T-helper 2 cell (primary cell): ENCODE measurements at regions not wholly inside any gene's neighbourhood (a gene's known extent, or its start where the extent isn't known, plus 50 kb on each side); places are given as distances from the start of the nearest gene placed in this dataset.
"Not testable (repeated sequence)": the region's sequence is repeated elsewhere in the genome, so short reads cannot be mapped to it uniquely, and the experiment has no call there.

ENCODE experiments used
- DNase-seq, 5 experiments: peaks; one replicate each; pipeline versions ENCODE4 v3.0.0 to v3.0.0-alpha.2; 2012 to 2022

DNA sequence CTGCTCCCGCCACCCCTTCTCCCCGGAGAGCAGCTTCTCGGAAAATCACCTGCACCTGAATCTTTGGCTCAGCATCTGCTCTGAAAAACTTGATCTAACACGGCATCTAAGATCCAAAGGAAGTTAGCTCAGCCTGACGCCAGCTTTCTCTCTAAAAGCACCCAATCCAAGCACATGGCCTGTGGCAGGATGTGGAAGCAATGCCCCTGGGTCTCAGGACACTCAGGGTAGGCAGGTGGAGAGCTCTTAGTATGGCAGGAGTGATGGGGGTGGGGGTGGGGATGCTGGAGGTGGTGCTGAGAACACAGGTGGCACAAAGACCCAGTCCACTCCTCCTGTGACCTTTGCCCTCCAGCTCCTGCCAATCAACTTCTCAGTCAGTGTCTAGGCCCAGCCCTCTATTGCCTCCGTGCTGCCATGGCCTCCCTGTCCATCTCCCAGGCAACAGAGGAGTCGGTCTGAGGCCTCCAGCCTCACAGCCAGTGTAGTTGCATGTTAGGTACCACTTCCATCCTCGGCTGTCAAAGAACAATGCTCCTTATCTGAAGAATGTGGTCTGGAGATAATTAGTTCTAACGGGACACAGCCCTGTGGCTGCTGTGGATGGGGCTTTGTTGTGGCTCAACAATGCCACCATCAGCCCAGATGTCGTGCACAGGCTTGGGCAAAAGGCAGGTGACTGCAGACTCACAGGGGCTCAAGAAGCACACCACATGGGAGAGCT is 180.0 kb upstream of the C14orf180 start:
- DNase-seq, result peak in 2 of 5 experiments; percentile 28 to 47

- no peak for DNase-seq
Measured at GRCh38 chr14:104400355-104400754, 179.2 kb upstream of the C14orf180 start.

DNA sequence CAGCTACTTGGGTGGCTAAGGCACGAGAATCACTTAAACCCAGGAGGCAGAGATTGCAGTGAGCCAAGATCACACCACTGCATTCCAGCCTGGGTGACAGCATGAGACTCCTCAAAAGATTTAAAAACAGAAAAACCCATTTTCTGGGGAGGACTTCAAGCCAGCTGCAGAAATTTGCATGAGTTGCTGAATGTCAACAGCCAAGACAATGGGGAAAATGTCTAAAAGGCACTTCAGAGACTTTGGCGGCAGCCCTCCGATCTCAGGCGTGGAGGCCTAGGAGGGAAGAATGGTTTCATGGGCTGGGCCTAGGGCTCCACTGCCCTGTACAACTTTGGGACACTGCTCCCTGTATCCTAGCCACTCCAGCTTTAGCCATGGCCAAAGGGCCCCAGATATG is 177.8 kb upstream of the C14orf180 start:
- no peak for DNase-seq

DNA sequence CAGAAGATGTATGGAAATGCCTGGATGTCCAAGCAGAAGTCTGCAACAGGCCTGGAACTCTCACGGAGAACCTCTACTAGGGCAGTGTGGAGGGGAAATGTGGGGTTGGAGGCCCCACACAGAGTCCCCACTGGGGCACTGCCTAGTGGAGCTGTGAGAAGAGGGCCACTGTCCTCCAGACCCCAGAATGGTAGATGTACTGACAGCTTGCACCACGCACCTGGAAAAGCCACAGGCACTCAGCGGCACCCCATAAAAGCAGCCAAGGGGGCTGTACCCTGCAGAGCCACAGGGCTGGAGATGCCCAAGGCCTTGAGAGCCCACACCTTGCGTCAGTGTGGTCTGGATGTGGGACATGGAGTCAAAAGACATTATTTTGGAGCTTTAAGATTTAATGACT is 177.3 kb upstream of the C14orf180 start:
- not testable (repeated sequence) for DNase-seq

GRCh38 chr14:104403421-104404220 is 175.9 kb upstream of the C14orf180 start:
- DNase-seq, result no peak

GRCh38 chr14:104404922-104405321 is 174.6 kb upstream of the C14orf180 start:
- no peak for DNase-seq

- no peak for DNase-seq
Measured at GRCh38 chr14:104405360-104406226, 174.0 kb upstream of the C14orf180 start.

DNA sequence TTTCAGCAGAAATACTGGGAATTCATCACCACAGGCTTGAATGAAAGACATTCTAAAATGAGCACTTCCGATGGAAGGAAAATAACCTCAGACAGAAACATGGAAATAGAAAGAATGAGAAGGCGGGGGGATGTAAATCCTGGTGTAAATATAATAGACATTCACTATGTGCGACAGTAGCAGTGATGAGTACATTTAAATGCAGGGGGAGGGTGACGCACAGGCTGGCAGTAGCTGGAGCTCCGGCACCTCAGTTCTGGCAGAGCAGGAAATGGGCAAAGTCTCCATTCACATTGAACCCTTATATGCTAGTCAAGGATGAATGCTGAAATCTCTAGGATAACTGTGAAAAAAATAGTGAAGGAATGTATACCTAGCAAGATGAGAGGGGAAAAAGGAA is 172.7 kb upstream of the C14orf180 start:
- no peak for DNase-seq

DNA sequence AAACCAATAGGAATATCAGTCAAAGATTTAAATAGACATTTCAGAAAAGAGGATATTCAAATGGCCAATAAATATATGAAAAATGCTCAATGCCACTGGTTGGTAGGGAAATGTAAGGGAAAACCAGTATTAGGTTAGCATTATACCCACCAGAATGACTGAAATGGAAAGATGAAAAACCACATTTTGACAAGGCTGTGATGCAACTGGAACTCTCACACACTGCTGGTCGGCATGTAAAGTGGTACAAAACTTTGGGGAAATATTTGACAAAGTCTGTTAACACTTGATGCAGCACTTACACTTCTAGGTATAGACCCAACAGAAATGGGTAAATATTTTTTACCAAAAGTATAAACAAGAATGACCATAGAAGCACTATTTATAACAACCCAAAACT is 163.2 kb upstream of the C14orf180 start:
- DNase-seq, result no peak

- no peak for DNase-seq
Measured at GRCh38 chr14:104419865-104420505, 159.6 kb upstream of the C14orf180 start.

DNA sequence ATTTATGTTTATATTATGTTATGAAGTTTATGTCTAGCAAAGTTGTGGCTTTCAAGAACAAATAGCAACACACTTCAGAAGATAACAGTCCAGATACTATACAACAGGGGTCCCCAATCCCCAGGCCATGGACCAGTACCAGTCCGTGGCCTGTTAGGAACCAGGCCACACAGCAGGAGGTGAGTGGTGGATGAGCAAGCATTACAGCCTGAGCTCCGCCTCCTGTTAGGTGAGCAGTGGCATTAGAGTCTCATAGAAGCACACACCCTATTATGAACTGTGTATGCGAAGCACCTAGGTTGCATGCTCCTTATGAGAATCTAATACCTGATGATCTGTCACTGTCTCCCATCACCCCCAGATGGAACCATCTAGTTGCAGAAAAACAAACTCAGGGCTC is 159.0 kb upstream of the C14orf180 start:
- not testable (repeated sequence) for DNase-seq

DNA sequence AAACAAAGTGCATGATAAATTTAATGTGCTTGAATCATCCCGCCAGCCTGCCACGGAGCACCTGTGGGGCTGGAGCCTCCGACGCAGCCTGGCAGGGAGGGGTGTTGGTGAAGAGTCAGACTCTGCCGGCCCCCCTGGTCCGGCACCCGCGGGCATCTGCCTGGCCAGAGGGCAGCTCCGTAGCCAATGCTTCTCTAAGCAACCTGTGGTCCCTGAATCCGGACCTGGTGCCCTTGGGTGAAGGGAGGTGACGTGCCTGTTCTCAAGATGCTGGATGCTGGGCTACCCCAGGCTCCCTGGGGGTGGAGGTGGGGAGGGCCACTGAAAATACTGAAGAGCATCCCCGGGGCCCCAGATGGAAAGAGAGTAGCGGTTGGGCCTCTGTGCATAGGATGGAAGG is 158.6 kb upstream of the C14orf180 start:
- no peak for DNase-seq

DNA sequence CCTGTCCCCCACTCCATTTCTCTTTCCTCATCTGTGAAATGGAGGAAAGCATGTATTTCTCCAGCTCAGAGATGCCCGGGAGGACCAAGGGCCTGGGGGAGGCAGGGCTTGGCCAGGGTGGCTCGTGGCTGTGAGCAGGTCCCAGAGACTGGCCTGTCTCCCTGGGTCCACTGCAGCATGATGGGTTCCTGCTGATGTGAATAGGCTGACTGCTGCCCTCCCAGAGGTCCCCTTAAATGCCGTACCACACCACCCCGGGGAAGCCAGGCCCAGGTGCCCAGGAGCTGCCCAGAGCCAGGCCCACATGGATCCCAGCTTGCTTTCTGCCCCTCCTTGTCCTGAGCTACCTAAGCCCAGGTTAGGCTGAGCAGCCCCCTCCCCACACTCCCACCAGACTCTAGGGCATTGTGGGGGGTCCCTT is 158.2 kb upstream of the C14orf180 start:
- DNase-seq, result peak in 1 of 5 experiments; percentile 0

DNA sequence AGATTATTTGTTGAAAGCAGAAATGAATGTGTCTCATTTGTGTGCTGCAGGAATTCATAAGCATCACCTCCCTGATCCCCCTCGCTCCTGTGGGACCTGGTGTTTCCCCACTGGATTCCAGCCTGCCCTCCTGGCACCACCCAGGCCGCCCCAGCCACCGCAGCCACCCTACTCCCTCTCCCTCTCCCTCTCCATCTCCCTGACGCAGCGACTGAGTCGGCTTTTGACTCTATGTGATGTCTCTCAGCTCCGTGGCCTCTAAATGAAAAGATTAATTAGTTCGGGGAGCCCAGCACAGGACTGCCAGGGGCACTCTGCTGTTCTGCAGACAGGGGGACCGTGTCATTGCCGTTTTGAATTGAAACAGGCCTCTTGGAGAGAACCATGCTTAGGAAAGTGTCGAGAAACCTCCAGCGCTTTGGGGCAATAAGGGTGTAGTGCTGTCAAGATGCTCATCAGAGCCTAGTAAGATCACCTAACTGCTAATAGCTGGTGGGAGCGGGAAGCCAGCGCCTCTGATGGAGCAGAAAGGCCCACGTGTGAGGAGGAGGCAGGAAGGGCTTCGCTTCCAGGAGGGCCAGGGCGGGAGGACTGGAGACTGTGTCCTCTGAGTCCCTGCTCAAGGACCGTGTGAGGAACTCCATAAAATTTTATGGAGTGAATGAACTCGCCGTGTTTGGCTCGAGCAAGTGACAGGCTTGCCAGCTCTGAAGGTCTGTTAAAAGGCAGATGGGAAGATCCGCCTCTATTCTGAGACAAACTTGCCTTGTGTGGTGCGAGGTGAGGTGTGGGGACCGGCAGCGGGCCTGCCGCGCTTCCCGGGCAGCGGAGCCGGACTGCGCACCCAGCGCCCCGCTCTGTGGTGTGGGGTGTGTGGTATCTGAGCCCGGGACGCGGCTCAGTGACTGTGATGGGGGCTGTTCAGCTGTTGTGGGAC is 157.4 kb upstream of the C14orf180 start:
- DNase-seq, result no peak

- no peak for DNase-seq
Measured at GRCh38 chr14:104422837-104423681, 156.5 kb upstream of the C14orf180 start.

GRCh38 chr14:104423701-104424405 is 155.7 kb upstream of the C14orf180 start:
- no peak for DNase-seq

GRCh38 chr14:104424406-104425072 is 155.0 kb upstream of the C14orf180 start:
- DNase-seq, result no peak

DNA sequence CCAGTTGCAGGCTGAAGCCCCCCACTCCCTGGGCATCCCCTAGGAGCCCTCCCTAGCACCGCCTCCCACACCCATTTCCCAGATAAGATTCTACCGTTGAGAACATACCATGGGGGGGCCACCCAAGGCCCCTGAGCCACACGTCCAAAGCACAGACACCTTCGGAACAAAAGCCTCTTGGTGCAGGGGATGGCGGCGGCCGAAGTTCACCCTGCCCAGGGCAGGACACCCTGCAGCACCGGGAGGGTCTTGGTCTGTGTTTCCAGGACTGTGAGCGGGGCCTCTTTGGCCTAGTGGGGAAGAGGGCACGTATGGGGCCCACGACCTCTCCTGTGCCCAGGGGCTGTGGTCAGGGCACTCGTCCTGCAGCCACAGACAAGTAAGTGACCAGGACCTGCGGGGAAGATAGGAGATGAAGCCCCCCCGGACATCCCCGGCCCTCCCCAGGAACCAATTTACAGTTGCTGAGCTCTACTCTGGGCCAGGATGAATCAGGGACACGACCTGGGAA is 154.3 kb upstream of the C14orf180 start:
- DNase-seq, result no peak
